ENCODE measurements at regions not wholly inside any gene's neighbourhood (a gene's known extent, or its start where the extent isn't known, plus 50 kb on each side); places are given as distances from the start of the nearest gene placed in this dataset.

DNA sequence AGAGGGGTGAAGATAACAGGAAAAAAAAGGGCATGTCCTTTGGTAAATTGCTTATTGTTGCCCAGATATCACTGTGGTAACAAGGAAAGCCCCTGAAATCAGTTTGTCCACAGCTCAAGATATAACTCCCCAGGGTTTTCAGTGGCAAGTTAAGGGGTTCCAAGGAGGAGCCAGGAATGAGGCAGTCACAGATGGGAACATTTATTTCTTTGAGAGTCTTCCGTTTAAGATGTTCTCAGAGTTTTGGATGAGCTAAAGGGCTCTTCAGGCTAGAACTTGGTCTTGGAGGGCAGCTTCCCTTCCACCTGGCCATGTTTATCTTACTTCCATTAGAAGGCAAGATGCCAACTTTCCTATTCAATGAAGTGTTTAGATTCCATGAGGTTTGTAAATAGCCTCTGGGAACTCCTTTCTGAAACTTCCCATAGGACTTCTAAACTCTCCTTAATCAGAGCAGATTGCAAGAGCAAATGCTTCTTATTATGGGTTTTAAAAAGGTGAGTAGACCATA, 277.6 kb upstream of the TNC start:
- TF ChIP-seq EZH2 (IDR thresholded peaks at IDR 0.05; ENCODE audit: insufficient read depth, poor library complexity, severe bottlenecking) (no peak), EZH2phosphoT487 (IDR thresholded peaks at IDR 0.05; ENCODE audit: insufficient read depth, low read depth) (no peak)
